ENCODE measurements at regions not wholly inside any gene's neighbourhood (a gene's known extent, or its start where the extent isn't known, plus 50 kb on each side); places are given as distances from the start of the nearest gene placed in this dataset.
"Not testable (repeated sequence)": the region's sequence is repeated elsewhere in the genome, so short reads cannot be mapped to it uniquely, and the experiment has no call there.

- no peaks in the 10 kb centered on the region for H3K4me1 Mint-ChIP-seq (ENCODE audit: low read depth)
- no peak overlapping the region for H3K4me3 Mint-ChIP-seq
- H3K9me3 Mint-ChIP-seq: peaks cover 18% of the 10 kb centered on the region
- H3K27me3 Mint-ChIP-seq (ENCODE audit: low read depth): no peaks in the 10 kb centered on the region
- H3K27ac Mint-ChIP-seq: no peak overlapping the region
- no peaks in the 10 kb centered on the region for H3K36me3 Mint-ChIP-seq (ENCODE audit: low read depth)
These were observed 617.9 kb upstream of the CTNND2 start for GRCh38 chr5:12522116-12522515.

GRCh38 chr5:12504983-12505382 is 600.7 kb upstream of the CTNND2 start:
- H3K36me3 Mint-ChIP-seq (ENCODE audit: low read depth); H3K4me3 Mint-ChIP-seq; H3K4me1 Mint-ChIP-seq (ENCODE audit: low read depth); H3K27ac Mint-ChIP-seq; H3K27me3 Mint-ChIP-seq (ENCODE audit: low read depth): not testable (repeated sequence)
- H3K9me3 Mint-ChIP-seq: peaks cover 49% of the 10 kb centered on the region

GRCh38 chr5:12488161-12488560 is 583.9 kb upstream of the CTNND2 start:
- H3K4me3 Mint-ChIP-seq: no peak overlapping the region
- peaks cover 28% of the 10 kb centered on the region for H3K9me3 Mint-ChIP-seq
- no peaks in the 10 kb centered on the region for H3K36me3 Mint-ChIP-seq (ENCODE audit: low read depth)
- H3K27ac Mint-ChIP-seq: no peak overlapping the region
- no peaks in the 10 kb centered on the region for H3K4me1 Mint-ChIP-seq (ENCODE audit: low read depth)
- H3K27me3 Mint-ChIP-seq (ENCODE audit: low read depth): no peaks in the 10 kb centered on the region

- H3K9me3 Mint-ChIP-seq: peaks cover 7% of the 10 kb centered on the region
- H3K4me1 Mint-ChIP-seq (ENCODE audit: low read depth): no peaks in the 10 kb centered on the region
- no peak overlapping the region for H3K27ac Mint-ChIP-seq
- no peaks in the 10 kb centered on the region for H3K36me3 Mint-ChIP-seq (ENCODE audit: low read depth)
- no peak overlapping the region for H3K4me3 Mint-ChIP-seq
- H3K27me3 Mint-ChIP-seq (ENCODE audit: low read depth): no peaks in the 10 kb centered on the region
These were observed 576.2 kb upstream of the CTNND2 start for GRCh38 chr5:12480487-12480886.

- Mint-ChIP-seq H3K4me1 (ENCODE audit: low read depth) (no peaks in the 10 kb centered on the region), H3K27ac (no peak overlapping the region), H3K27me3 (ENCODE audit: low read depth) (no peaks in the 10 kb centered on the region), H3K9me3 (peaks cover 5% of the 10 kb centered on the region), H3K36me3 (ENCODE audit: low read depth) (no peaks in the 10 kb centered on the region), H3K4me3 (no peak overlapping the region)
These were observed 573.3 kb upstream of the CTNND2 start for GRCh38 chr5:12477554-12477953.

- Mint-ChIP-seq H3K9me3 (peaks cover 59% of the 10 kb centered on the region), H3K4me1 (ENCODE audit: low read depth) (no peaks in the 10 kb centered on the region), H3K27me3 (ENCODE audit: low read depth) (no peaks in the 10 kb centered on the region), H3K36me3 (ENCODE audit: low read depth) (no peaks in the 10 kb centered on the region), H3K4me3 (no peak overlapping the region), H3K27ac (no peak overlapping the region)
These were observed 563.6 kb upstream of the CTNND2 start for GRCh38 chr5:12467799-12468198.

- H3K9me3 Mint-ChIP-seq: peaks cover 26% of the 10 kb centered on the region
- H3K4me1 Mint-ChIP-seq (ENCODE audit: low read depth): no peaks in the 10 kb centered on the region
- H3K4me3 Mint-ChIP-seq: no peak overlapping the region
- no peaks in the 10 kb centered on the region for H3K36me3 Mint-ChIP-seq (ENCODE audit: low read depth)
- no peak overlapping the region for H3K27ac Mint-ChIP-seq
- H3K27me3 Mint-ChIP-seq (ENCODE audit: low read depth): no peaks in the 10 kb centered on the region
These were observed 556.4 kb upstream of the CTNND2 start for GRCh38 chr5:12460493-12461261.

GRCh38 chr5:12459326-12459725 is 555.1 kb upstream of the CTNND2 start:
- no peaks in the 10 kb centered on the region for H3K4me1 Mint-ChIP-seq (ENCODE audit: low read depth)
- no peaks in the 10 kb centered on the region for H3K36me3 Mint-ChIP-seq (ENCODE audit: low read depth)
- peaks cover 20% of the 10 kb centered on the region for H3K9me3 Mint-ChIP-seq
- H3K27me3 Mint-ChIP-seq (ENCODE audit: low read depth): no peaks in the 10 kb centered on the region
- no peak overlapping the region for H3K27ac Mint-ChIP-seq
- no peak overlapping the region for H3K4me3 Mint-ChIP-seq

- H3K4me3 Mint-ChIP-seq: no peak overlapping the region
- H3K36me3 Mint-ChIP-seq (ENCODE audit: low read depth): no peaks in the 10 kb centered on the region
- H3K4me1 Mint-ChIP-seq (ENCODE audit: low read depth): no peaks in the 10 kb centered on the region
- H3K27ac Mint-ChIP-seq: no peak overlapping the region
- no peaks in the 10 kb centered on the region for H3K27me3 Mint-ChIP-seq (ENCODE audit: low read depth)
- H3K9me3 Mint-ChIP-seq: peaks cover 19% of the 10 kb centered on the region
These were observed 514.8 kb upstream of the CTNND2 start for GRCh38 chr5:12419075-12419474.

GRCh38 chr5:12413585-12413984 is 509.3 kb upstream of the CTNND2 start:
- H3K27me3 Mint-ChIP-seq (ENCODE audit: low read depth): no peaks in the 10 kb centered on the region
- H3K9me3 Mint-ChIP-seq: peaks cover 53% of the 10 kb centered on the region
- H3K36me3 Mint-ChIP-seq (ENCODE audit: low read depth): no peaks in the 10 kb centered on the region
- no peak overlapping the region for H3K27ac Mint-ChIP-seq
- no peak overlapping the region for H3K4me3 Mint-ChIP-seq
- no peaks in the 10 kb centered on the region for H3K4me1 Mint-ChIP-seq (ENCODE audit: low read depth)

GRCh38 chr5:12413075-12413474 is 508.8 kb upstream of the CTNND2 start:
- H3K36me3 Mint-ChIP-seq (ENCODE audit: low read depth): no peaks in the 10 kb centered on the region
- H3K4me1 Mint-ChIP-seq (ENCODE audit: low read depth): no peaks in the 10 kb centered on the region
- no peaks in the 10 kb centered on the region for H3K27me3 Mint-ChIP-seq (ENCODE audit: low read depth)
- no peak overlapping the region for H3K27ac Mint-ChIP-seq
- H3K4me3 Mint-ChIP-seq: no peak overlapping the region
- peaks cover 53% of the 10 kb centered on the region for H3K9me3 Mint-ChIP-seq

- Mint-ChIP-seq H3K9me3 (peaks cover 7% of the 10 kb centered on the region), H3K4me1 (ENCODE audit: low read depth) (no peaks in the 10 kb centered on the region)
These were observed 495.6 kb upstream of the CTNND2 start for GRCh38 chr5:12399868-12400267.

GRCh38 chr5:12392246-12392645 is 488.0 kb upstream of the CTNND2 start:
- Mint-ChIP-seq H3K27me3 (ENCODE audit: low read depth) (no peaks in the 10 kb centered on the region), H3K36me3 (ENCODE audit: low read depth) (no peaks in the 10 kb centered on the region), H3K27ac (no peak overlapping the region), H3K4me3 (no peak overlapping the region), H3K4me1 (ENCODE audit: low read depth) (no peaks in the 10 kb centered on the region), H3K9me3 (peaks cover 10% of the 10 kb centered on the region)

More at GRCh38 chr5:12399868-12400267, 495.6 kb upstream of the CTNND2 start:
- no peaks in the 10 kb centered on the region for H3K36me3 Mint-ChIP-seq (ENCODE audit: low read depth)
- no peak overlapping the region for H3K27ac Mint-ChIP-seq
- H3K4me3 Mint-ChIP-seq: no peak overlapping the region
- H3K27me3 Mint-ChIP-seq (ENCODE audit: low read depth): no peaks in the 10 kb centered on the region

- H3K9me3 Mint-ChIP-seq: peaks cover 46% of the 10 kb centered on the region
These were observed 480.8 kb upstream of the CTNND2 start for GRCh38 chr5:12385095-12385494.

GRCh38 chr5:12384005-12384404 is 479.8 kb upstream of the CTNND2 start:
- no peak overlapping the region for H3K4me3 Mint-ChIP-seq
- H3K27ac Mint-ChIP-seq: no peak overlapping the region
- peaks cover 42% of the 10 kb centered on the region for H3K9me3 Mint-ChIP-seq
- no peaks in the 10 kb centered on the region for H3K4me1 Mint-ChIP-seq (ENCODE audit: low read depth)
- no peaks in the 10 kb centered on the region for H3K27me3 Mint-ChIP-seq (ENCODE audit: low read depth)
- no peaks in the 10 kb centered on the region for H3K36me3 Mint-ChIP-seq (ENCODE audit: low read depth)

More at GRCh38 chr5:12385095-12385494, 480.8 kb upstream of the CTNND2 start:
- Mint-ChIP-seq H3K4me3 (no peak overlapping the region), H3K36me3 (ENCODE audit: low read depth) (no peaks in the 10 kb centered on the region), H3K27me3 (ENCODE audit: low read depth) (no peaks in the 10 kb centered on the region), H3K4me1 (ENCODE audit: low read depth) (no peaks in the 10 kb centered on the region), H3K27ac (no peak overlapping the region)
